CD14-positive monocyte (primary cell): ENCODE measurements at regions not wholly inside any gene's neighbourhood (a gene's known extent, or its start where the extent isn't known, plus 50 kb on each side); places are given as distances from the start of the nearest gene placed in this dataset.

Source experiments
- DNase-seq, 3 donors: peaks; one replicate each; pipeline ENCODE4 v3.0.0-alpha.2; 2011 to 2022
- H2AFZ ChIP-seq: 2 replicates; pipeline ENCODE4 v1.6.0; 2012; ENCODE audit warnings: mild to moderate bottlenecking, low read depth, low read length, inconsistent platforms; ENCODE audit not compliant: insufficient read depth, poor library complexity, severe bottlenecking
- H3K27ac ChIP-seq, 2 donors: 1 replicate in 1 of 2; 2 replicates in 1 of 2; pipeline ENCODE4 v1.5.1; 2012 to 2013; ENCODE audit warnings: low read length in 2 of 2, control low read depth in 1 of 2, inconsistent platforms in 1 of 2, low read depth in 1 of 2, mild to moderate bottlenecking in 1 of 2
- H3K27me3 ChIP-seq, 2 donors: one replicate each; pipeline versions ENCODE4 v1.6.0 to v1.6.1; 2011 to 2013; ENCODE audit warnings: low read length in 2 of 2; ENCODE audit not compliant: control insufficient read depth in 2 of 2, insufficient read depth in 2 of 2
- H3K36me3 ChIP-seq, 2 donors: replicated peaks in 1 of 2; 1 replicate in 1 of 2; 2 replicates in 1 of 2; pipeline versions ENCODE4 v1.5.1 to v1.6.1; 2012 to 2013; ENCODE audit warnings: low read length in 2 of 2, control low read depth in 1 of 2, inconsistent platforms in 1 of 2, mild to moderate bottlenecking in 1 of 2; ENCODE audit not compliant: insufficient read depth in 2 of 2, control insufficient read depth in 1 of 2
- H3K4me1 ChIP-seq, 2 donors: 1 replicate in 1 of 2; 2 replicates in 1 of 2; pipeline versions ENCODE4 v1.5.1 to v1.6.1; 2012 to 2013; ENCODE audit warnings: low read length in 2 of 2, control low read depth in 1 of 2, inconsistent platforms in 1 of 2, mild to moderate bottlenecking in 1 of 2, moderate library complexity in 1 of 2; ENCODE audit not compliant: insufficient read depth in 2 of 2, control insufficient read depth in 1 of 2
- H3K4me2 ChIP-seq: replicated peaks from 2 replicates; pipeline ENCODE3; 2012; ENCODE audit warnings: low read length, moderate library complexity, mild to moderate bottlenecking; ENCODE audit not compliant: poor library complexity, severe bottlenecking; ENCODE audit errors: extremely low read depth
- H3K4me3 ChIP-seq, 3 experiments: fragments of 200-600 bp in 1 of 3; sonication (generic) in 1 of 3; replicated peaks in 1 of 3; 1 replicate in 2 of 3; 2 replicates in 1 of 3; pipeline ENCODE4 v1.5.1; 2011 to 2013; ENCODE audit warnings: low read length in 3 of 3, mild to moderate bottlenecking in 3 of 3, control low read depth in 2 of 3, low read depth in 2 of 3, inconsistent platforms in 1 of 3, moderate library complexity in 1 of 3
- H3K79me2 ChIP-seq: 2 replicates; pipeline ENCODE4 v1.6.0; 2012; ENCODE audit warnings: mild to moderate bottlenecking, control low read depth, inconsistent platforms, low read length, moderate library complexity; ENCODE audit not compliant: insufficient read depth
- H3K9ac ChIP-seq: 2 replicates; pipeline ENCODE4 v1.6.0; 2017; ENCODE audit warnings: low read length, mild to moderate bottlenecking; ENCODE audit not compliant: insufficient read depth, poor library complexity, severe bottlenecking
- H3K9me3 ChIP-seq, 2 donors: replicated peaks in 1 of 2; 1 replicate in 1 of 2; 2 replicates in 1 of 2; pipeline versions ENCODE4 v1.5.1 to v1.6.1; 2012 to 2013; ENCODE audit warnings: low read length in 2 of 2, control low read depth in 1 of 2; ENCODE audit not compliant: control insufficient read depth in 1 of 2, insufficient read depth in 1 of 2
- H4K20me1 ChIP-seq: 2 replicates; pipeline ENCODE4 v1.6.0; 2012; ENCODE audit warnings: mild to moderate bottlenecking, low read length, control low read depth, moderate library complexity; ENCODE audit not compliant: insufficient read depth
- H3K27ac Mint-ChIP-seq, 7 donors: one replicate each; pipeline ENCODE4 v1.8.0; 2020; ENCODE audit warnings: mild to moderate bottlenecking in 7 of 7, mixed read lengths in 7 of 7, moderate library complexity in 6 of 7, inconsistent platforms in 2 of 7
- H3K27me3 Mint-ChIP-seq, 3 donors: one replicate each; pipeline ENCODE4 v1.8.0; 2021 to 2022; ENCODE audit warnings: low read depth in 3 of 3, mild to moderate bottlenecking in 3 of 3, mixed read lengths in 3 of 3, moderate library complexity in 3 of 3, inconsistent platforms in 1 of 3
- H3K36me3 Mint-ChIP-seq, 2 donors: one replicate each; pipeline ENCODE4 v1.8.0; 2020; ENCODE audit warnings: mixed read lengths in 2 of 2, inconsistent platforms in 1 of 2, mild to moderate bottlenecking in 1 of 2
- H3K4me1 Mint-ChIP-seq: one replicate; pipeline ENCODE4 v1.8.0; 2020; ENCODE audit warnings: mild to moderate bottlenecking, mixed read lengths
- H3K4me3 Mint-ChIP-seq, 2 donors: one replicate each; pipeline ENCODE4 v1.8.0; 2020; ENCODE audit warnings: mild to moderate bottlenecking in 2 of 2, mixed read lengths in 2 of 2, moderate library complexity in 1 of 2
- H3K9me3 Mint-ChIP-seq, 7 donors: one replicate each; pipeline ENCODE4 v1.8.0; 2020 to 2022; ENCODE audit warnings: mixed read lengths in 7 of 7, mild to moderate bottlenecking in 6 of 7, moderate library complexity in 6 of 7, inconsistent platforms in 2 of 7
- WGBS: methylation state at CpG from one replicate; pipeline ENCODE4 v1.1.5; 2013; ENCODE audit warnings: missing lambda C conversion rate; ENCODE audit not compliant: insufficient coverage; 5-methylcytosine and 5-hydroxymethylcytosine counted together
- intact Hi-C, 2 donors: fragments of 100-400 bp; cut with micrococcal nuclease; formaldehyde crosslinking; loops; one replicate each; pipeline versions ENCODE4 v1.15.0 to v1.15.1; 2023
- TF ChIP-seq, protein P1 (sequence below): fragments of 200-600 bp; IDR thresholded peaks from one replicate; pipeline ENCODE4 v1.8.0; 2022; ENCODE audit warnings: antibody characterized with exemption, mild to moderate bottlenecking

DNA sequence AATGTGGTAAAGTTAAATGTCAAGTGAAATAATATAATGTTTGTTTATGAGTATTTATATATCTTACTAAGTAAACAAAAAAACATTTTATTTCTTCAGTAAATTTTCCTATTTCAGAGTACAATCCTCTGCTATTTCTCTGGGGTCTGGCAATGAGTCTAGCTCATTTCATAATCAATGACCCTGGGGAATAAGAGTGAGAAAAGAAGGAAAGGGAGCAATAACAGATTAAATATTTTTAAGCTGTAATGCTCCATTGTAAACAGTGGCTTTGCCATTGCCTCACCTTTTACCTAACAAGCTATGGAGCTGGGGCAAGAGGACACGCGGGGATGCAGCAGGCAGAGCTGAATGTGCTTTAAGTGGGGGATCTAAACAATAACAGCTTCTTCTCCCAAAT lies 1071.9 kb downstream of the FLRT2 start:
- Mint-ChIP-seq H3K9me3 (peaks cover 0 to 6% (median 2%) of the 10 kb centered on the region in 7 donors), H3K4me1 (no peaks in the 10 kb centered on the region), H3K4me3 (no peak overlapping the region), H3K27me3 (no peaks in the 10 kb centered on the region), H3K36me3 (no peaks in the 10 kb centered on the region), H3K27ac (no peak overlapping the region)
- no CpG with 5 or more reads among the region's 2 CpGs for WGBS
- Histone ChIP-seq H2AFZ (no peak overlapping the region), H3K4me3 (no peak overlapping the region), H3K27me3 (no peaks in the 10 kb centered on the region), H4K20me1 (no peaks in the 10 kb centered on the region), H3K4me2 (no peak overlapping the region), H3K79me2 (no peaks in the 10 kb centered on the region), H3K9me3 (no peaks in the 10 kb centered on the region), H3K27ac (no peak overlapping the region), H3K9ac (no peak overlapping the region), H3K36me3 (no peaks in the 10 kb centered on the region), H3K4me1 (no peaks in the 10 kb centered on the region)
- TF ChIP-seq, protein P1, sequence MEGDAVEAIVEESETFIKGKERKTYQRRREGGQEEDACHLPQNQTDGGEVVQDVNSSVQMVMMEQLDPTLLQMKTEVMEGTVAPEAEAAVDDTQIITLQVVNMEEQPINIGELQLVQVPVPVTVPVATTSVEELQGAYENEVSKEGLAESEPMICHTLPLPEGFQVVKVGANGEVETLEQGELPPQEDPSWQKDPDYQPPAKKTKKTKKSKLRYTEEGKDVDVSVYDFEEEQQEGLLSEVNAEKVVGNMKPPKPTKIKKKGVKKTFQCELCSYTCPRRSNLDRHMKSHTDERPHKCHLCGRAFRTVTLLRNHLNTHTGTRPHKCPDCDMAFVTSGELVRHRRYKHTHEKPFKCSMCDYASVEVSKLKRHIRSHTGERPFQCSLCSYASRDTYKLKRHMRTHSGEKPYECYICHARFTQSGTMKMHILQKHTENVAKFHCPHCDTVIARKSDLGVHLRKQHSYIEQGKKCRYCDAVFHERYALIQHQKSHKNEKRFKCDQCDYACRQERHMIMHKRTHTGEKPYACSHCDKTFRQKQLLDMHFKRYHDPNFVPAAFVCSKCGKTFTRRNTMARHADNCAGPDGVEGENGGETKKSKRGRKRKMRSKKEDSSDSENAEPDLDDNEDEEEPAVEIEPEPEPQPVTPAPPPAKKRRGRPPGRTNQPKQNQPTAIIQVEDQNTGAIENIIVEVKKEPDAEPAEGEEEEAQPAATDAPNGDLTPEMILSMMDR = no peak
- no peak for DNase-seq
- intact Hi-C loops = no loop called here

DNA sequence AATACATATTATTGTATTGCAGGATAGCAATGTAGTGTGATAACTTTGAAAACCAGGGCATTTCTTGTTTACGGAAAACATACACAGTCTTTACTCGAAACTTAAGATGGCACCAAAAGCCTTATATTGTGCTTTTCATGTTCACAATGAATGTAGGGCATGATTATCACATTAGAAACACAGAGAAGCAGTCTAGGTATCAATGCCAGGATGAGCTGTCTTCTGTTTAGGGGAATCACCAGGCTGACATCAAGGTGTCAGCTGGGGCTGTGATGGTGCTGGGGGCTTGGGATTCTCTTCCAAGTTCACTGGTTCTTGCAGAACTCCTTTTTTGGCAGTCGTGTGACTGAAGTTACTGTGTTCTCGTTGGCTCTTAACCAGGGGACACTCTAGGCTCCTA lies 1067.3 kb downstream of the FLRT2 start:
- Histone ChIP-seq H4K20me1 (no peaks in the 10 kb centered on the region), H3K4me3 (no peak overlapping the region), H3K9ac (no peak overlapping the region), H3K27ac (no peak overlapping the region), H2AFZ (no peak overlapping the region), H3K79me2 (no peaks in the 10 kb centered on the region), H3K27me3 (no peaks in the 10 kb centered on the region), H3K4me2 (no peak overlapping the region), H3K9me3 (peaks cover 0 to 5% of the 10 kb centered on the region in 2 donors), H3K4me1 (no peaks in the 10 kb centered on the region), H3K36me3 (no peaks in the 10 kb centered on the region)
- Mint-ChIP-seq H3K27ac (no peak overlapping the region), H3K27me3 (no peaks in the 10 kb centered on the region), H3K4me3 (no peak overlapping the region), H3K4me1 (no peaks in the 10 kb centered on the region), H3K9me3 (peaks cover 0 to 10% (median 6%) of the 10 kb centered on the region in 7 donors), H3K36me3 (no peaks in the 10 kb centered on the region)
- TF ChIP-seq, protein P1 = no peak
- no CpG with 5 or more reads among the region's 4 CpGs for WGBS
- DNase-seq = no peak
- intact Hi-C loops = no loop called here
